Globus pallidus (tissue), 1 donor: ENCODE measurements at regions not wholly inside any gene's neighbourhood (a gene's known extent, or its start where the extent isn't known, plus 50 kb on each side); places are given as distances from the start of the nearest gene placed in this dataset.
"Not testable (repeated sequence)": the region's sequence is repeated elsewhere in the genome, so short reads cannot be mapped to it uniquely, and the experiment has no call there.

Source experiments
- DNase-seq: peaks from one replicate; pipeline ENCODE4 v3.0.0-alpha.2; 2015; ENCODE audit warnings: low spot score

DNA sequence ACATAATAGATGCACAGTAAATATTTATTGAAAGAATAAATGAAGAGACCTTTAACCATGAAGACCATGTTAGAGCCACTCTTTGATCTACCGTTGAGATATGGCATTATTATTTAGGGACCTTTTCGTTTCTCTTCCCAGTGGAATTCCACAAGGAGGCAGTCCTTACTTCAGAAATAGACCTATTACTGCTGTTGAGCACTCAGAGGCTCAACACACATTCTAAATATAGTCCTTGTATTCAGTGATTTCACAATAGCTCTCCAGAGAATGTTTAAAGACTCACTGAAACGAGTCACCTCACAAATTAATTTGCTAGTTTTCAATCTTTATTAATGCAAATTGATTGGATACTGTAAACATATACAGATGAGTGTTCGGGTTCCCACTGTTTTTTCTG lies 603.8 kb downstream of the CDH8 start:
- DNase-seq: no peak

GRCh38 chr16:61421111-61421510 lies 615.1 kb downstream of the CDH8 start:
- peak; percentile 51 for DNase-seq

- no peak for DNase-seq
These were observed 616.4 kb downstream of the CDH8 start for GRCh38 chr16:61419791-61420190.

- DNase-seq: not testable (repeated sequence)
These were observed 617.4 kb downstream of the CDH8 start for GRCh38 chr16:61418802-61419201.

DNA sequence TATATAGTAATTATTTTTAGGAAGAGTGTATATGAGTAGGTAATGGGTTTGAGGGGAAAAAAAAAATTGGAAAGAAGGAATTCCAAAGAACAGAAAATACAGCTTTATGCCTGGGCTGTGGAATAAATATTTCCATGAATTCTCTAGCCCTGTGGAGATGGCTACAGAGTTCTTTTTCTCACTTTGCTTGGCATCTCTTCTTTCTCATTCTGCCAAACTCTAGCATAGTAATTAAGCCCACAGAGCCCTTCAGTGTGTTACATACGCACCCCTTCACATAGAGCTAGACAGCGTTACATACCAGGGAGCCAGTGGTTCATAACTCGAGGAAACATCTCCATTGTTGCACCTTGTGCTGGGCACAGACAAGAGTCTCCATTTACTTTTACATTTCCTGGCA lies 621.1 kb downstream of the CDH8 start:
- DNase-seq: no peak

DNA sequence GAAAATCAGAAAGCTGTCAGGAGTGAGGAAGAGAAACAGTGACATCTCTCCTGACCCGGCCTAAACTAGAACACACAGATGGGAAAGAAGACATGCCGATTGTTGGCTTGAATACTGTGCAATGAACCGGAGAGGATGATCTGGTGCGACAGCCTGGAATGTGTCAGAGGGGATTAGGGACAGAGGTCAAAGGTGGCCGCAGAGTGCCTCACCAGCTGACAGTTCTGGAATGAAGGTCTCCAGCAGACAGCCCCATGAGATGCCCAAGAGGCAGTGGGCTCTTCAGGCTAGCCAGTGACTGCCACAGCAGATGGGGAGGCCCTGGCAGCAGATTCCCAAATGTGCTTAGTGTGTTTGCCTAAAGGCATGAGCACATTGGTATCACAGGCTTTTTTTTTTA lies 623.2 kb downstream of the CDH8 start:
- no peak for DNase-seq

- DNase-seq: no peak
These were observed 623.7 kb downstream of the CDH8 start for GRCh38 chr16:61412562-61412961.

DNA sequence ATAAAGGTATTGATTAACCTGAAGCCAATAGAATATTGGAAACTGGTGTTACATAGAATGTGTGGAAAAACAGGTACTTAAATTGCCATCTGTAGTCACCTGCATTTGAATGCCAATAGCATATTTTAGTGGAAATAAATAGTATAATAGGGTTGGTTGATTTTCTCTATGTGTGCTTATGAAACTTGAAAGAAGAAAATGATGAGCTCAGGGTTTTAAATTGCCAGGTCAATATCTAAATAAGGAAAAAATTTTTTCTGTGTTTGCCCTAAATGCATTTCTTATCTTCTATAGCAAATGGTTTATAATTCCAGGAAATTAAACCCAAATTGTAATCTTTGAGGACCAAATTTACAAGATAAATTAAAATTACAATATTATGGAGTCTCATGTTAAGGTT lies 626.6 kb downstream of the CDH8 start:
- DNase-seq: no peak

DNA sequence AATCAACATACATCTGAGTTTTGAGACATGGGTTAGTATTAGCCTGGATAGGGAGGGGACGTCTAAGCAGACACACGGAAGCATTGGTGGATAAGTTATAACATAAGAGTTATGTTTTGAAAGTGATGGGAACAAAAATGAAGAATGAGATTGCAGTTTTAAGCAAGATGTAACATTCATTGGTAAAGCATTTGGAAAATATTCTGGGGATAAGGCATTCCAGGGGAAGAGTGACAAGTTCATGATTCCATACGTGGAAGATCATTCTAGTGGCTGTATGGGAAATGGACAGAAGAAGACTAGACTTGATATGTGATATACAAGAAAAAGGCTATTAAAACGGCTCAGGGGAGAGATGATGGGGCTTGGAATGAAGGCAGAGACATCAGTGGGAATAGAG lies 632.9 kb downstream of the CDH8 start:
- no peak for DNase-seq

GRCh38 chr16:61391896-61392295 lies 644.3 kb downstream of the CDH8 start:
- no peak for DNase-seq

DNA sequence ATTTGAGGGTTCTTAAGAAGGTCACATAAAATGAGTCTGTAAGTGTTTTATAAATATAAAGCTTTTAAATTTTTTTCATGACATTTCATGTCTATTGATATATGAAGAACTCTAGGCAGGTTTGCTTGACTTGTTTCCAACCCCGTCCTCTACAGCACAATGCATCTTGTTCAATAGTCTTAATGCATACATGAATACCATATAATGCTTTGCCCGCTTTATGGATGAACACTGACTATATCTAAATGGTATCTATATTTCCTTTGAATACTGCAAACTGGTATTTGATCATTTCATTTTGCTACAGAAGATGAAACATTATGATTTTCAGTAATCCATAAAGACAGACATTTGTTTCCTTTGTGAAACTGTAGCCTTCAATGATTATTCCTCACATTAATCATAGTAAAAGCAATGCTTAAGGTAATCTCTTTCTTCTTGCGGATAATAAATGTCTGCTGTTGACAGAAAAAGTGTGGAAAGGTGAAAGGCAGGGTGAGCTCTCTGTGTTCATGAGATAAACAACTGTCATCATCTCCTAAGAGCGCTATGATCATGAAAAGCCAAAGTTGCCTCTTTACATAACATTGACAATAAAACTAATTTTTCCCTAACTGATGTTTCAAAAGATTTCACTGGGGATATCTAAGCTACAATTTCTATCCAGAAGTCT lies 645.1 kb downstream of the CDH8 start:
- DNase-seq: no peak

- DNase-seq: no peak
These were observed 650.7 kb downstream of the CDH8 start for GRCh38 chr16:61385392-61386071.

GRCh38 chr16:61382435-61382834 lies 653.8 kb downstream of the CDH8 start:
- no peak for DNase-seq

DNA sequence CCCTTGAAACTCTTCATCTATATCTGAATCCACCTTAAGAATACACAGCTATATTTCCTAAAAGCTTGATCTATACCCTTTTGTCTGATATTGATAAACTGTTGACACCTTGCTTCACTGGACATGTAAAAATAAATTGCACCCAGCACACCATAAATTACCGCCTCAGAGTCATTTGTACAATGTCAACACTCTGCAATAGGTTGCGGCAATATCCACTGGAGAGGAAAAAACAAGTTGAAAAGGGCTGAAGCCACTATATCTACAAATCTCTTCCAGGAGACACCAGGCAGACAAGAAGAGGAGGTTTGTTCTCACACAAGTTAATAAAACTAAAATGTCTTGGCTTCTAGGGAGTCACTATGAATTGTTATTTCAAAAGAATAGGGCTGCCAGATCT lies 656.9 kb downstream of the CDH8 start:
- no peak for DNase-seq

- no peak for DNase-seq
These were observed 662.2 kb downstream of the CDH8 start for GRCh38 chr16:61374071-61374470.

DNA sequence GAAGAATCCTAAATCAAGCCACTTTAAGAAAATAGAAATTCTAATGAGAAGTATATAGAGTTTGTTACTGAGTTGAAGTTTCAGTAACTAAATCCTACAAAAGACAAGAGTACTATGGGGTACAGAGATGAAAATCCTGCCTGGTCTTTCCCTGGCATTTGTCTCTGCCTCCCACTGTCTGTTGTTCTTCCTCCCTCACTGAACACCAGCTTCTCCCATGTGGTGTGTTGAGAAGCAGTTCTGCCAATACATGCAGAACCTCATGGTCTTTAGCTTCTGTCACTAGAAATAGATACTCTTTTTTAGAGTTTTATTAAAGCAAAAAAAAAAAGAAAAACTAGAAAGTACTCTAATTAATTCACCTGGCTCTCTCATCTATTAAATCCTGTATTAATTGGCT lies 664.4 kb downstream of the CDH8 start:
- DNase-seq: no peak

GRCh38 chr16:61371388-61371787 lies 664.9 kb downstream of the CDH8 start:
- no peak for DNase-seq

GRCh38 chr16:61370564-61370963 lies 665.7 kb downstream of the CDH8 start:
- no peak for DNase-seq

DNA sequence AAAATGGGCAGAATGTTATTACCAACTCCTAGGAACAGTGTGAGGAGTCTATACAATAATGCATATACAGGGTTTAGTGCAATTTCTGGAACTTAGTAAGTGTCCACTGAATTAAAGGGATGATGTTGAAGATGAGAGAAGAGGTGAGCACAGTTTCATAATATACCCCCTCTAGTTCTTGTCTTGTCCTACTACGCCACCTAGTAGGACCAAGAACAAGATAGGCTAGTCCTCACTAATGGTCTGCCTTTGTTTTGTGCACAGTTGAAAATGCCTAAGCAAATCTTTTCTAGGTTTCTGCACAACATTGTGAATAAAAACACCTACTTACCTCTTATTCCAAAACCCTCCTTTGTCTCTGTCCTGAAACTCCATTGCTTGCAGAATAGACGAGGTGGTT lies 670.2 kb downstream of the CDH8 start:
- no peak for DNase-seq

DNA sequence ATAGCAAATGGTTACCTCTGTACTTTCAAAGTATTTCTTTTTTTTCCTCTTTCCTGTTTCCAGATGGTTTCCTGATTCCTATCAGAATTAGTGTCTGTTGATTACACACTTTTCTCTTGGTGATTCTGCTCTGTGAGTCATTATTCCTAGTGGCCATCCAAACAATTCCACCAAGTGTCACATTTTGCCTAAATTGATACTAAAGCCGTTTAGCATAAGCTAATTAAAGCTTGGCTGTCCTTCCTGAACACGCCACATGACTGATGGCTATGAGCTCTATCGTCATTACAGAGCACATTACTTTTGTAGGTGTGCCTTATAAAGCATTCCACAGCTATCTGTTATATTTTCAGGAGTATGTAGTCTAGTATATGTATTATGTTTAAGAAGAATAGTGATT lies 671.2 kb downstream of the CDH8 start:
- no peak for DNase-seq

- no peak for DNase-seq
These were observed 673.7 kb downstream of the CDH8 start for GRCh38 chr16:61362585-61362984.

GRCh38 chr16:61344791-61345190 lies 691.4 kb downstream of the CDH8 start:
- DNase-seq: no peak

DNA sequence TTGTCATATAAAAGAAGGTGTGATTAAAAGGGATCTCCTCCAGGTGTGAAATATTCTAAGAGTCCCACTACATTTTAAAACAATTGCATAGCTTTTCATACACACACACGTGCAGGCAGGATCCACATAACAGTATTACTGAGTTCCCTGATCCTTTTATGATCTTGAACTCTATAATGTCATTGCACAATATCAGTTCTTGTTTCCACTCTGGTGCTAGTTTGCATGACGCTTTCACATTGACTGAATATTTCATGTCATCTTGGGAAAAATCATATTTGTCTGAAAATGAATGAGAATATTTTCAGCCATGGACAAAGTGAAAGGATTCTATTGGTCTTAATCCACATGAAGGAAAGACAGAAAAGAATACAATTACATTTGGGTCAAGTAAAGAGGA lies 703.8 kb downstream of the CDH8 start:
- DNase-seq: no peak

DNA sequence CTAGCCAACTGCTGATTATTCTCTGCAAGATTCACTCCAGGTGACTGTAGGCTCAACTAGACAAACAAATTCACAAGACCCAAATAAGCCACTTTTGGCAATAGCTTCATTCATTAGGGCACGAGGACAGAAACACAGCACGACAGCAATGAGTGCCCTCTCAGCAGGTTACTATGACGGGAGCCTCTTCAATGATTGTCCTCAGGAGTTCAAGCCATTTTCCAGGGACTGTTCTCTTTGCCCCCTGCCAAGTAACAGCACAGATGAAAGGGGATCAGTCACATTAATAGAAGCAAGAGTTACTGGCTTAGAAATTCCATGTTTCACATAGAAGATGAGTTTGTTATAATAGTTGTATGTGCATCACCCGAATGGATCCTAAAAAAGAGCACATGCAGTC lies 712.2 kb downstream of the CDH8 start:
- DNase-seq: no peak
